ENCODE measurements at regions not wholly inside any gene's neighbourhood (a gene's known extent, or its start where the extent isn't known, plus 50 kb on each side); places are given as distances from the start of the nearest gene placed in this dataset.

- no peak for DNase-seq (ENCODE audit: extremely low spot score)
- CTCF ChIA-PET = interaction anchor here (0.7 to 1.2 kb wide), 3 partner anchors 9 to 162 kb away, joined by 3 to 4 read pairs (median 3); no protein-coding TSS in a partner anchor
- TF ChIP-seq CTCF (IDR thresholded peaks at IDR 0.05; ENCODE audit: control extremely low read depth, extremely low read depth, low read depth, missing control alignments) = no peak
- POLR2A ChIA-PET = no interaction called here
Observed at GRCh38 chr2:102078773-102079172, 63.8 kb upstream of the IL1R1 start.

DNA sequence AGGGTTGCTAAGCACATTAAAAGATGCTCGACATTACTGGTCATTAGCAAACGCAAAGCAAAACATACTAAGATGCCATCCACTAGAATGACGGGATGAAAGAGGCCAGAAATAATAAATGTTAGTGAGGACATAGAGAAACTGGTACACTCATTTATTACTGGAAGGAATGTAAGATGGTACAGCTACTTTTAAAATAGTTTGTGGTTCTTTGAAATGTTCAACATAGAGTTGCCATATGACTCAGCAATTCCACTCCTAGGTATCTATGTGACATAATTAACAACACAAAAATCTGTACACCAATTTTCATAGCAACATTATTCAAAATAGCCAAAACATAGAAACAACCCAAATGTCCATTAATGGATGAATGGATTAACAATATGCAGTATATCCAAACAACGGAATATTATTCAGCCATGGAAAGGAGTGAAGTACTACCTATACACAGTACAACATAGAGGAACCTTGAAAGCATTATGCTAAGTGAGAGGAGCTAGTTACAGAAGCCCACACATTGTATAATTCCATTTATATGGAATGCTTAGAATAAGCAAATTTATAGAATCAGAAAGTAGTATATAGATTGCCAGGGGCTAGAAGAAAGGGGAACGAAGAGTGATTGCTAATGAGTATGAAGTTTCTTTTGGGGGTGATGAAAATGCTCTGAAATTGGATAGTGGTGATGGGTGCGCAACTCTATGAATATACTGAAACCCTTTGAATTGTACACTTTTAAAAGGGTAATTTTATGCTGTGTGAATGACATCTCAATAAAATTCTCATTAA is 61.9 kb upstream of the IL1R1 start:
- POLR2A ChIA-PET = no interaction called here
- TF ChIP-seq CTCF (IDR thresholded peaks at IDR 0.05; ENCODE audit: control extremely low read depth, extremely low read depth, low read depth, missing control alignments) = no peak
- DNase-seq (ENCODE audit: extremely low spot score) = no peak
- CTCF ChIA-PET = interaction anchor here (0.7 to 1.0 kb wide), 2 partner anchors 55 to 160 kb away, joined by 3 read pairs; no protein-coding TSS in a partner anchor

DNA sequence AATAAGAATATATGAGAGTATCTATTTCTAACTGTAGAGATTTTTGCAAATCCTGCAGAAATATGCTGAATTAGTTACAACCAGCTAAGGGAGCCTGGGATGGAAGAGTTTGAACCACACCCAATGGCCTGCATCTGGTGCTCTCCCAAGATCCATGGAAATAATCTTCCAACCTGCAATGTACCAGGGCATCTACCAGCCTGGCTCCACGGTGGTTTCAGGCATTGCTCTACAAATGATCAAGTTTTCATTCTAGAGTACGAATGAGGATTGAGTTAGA is 61.4 kb upstream of the IL1R1 start:
- CTCF ChIA-PET = interaction anchor here (1.0 kb wide), 1 partner anchor 159 kb away, joined by 3 read pairs; no protein-coding TSS in a partner anchor
- TF ChIP-seq CTCF (IDR thresholded peaks at IDR 0.05; ENCODE audit: control extremely low read depth, extremely low read depth, low read depth, missing control alignments) = no peak
- POLR2A ChIA-PET = no interaction called here
- DNase-seq (ENCODE audit: extremely low spot score) = no peak

GRCh38 chr2:102081606-102082005 is 60.9 kb upstream of the IL1R1 start:
- ChIA-PET POLR2A (no interaction called here), CTCF (interaction anchor here (1.0 to 1.2 kb wide), 2 partner anchors 54 to 159 kb away, joined by 3 read pairs; no protein-coding TSS in a partner anchor)
- DNase-seq (ENCODE audit: extremely low spot score) = no peak
- TF ChIP-seq CTCF (IDR thresholded peaks at IDR 0.05; ENCODE audit: control extremely low read depth, extremely low read depth, low read depth, missing control alignments) = no peak

DNA sequence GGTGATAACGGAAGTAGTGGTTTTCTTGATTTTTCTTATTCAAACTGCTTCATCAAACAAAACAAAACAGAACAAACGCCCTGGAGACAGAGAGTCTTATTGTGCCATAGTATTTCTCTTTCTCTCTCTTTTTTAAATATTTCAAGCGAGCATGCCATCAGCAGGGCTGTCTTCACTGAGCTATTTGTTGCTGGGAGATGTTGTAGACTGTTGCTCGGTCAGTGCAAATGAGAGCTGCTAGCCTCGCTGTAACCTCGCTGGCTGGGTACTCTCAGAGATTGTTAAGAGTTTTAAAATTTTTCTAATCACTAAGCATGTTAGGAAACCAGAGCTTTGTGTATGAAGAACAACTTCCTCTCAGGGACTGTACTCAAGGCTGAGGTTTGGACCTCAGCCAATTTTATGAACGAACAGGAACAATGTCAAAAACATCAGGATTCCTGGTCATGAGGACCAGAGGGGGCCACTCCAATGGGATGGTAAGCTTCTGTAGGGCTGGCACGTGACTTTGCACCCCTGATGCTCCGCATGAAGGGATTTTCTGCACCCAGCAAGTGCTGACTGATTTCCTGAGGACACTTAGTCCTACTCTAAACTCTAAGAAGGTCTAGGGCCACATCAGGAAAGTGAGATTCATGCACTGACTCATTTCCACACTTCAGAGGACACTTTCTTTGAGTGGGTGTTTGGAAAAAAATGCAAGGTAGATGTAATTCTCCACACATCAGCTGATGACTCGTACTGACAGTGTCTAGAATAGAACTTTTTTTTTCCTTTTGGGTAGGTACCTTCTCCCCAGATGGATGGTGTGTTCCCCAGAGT is 59.8 kb upstream of the IL1R1 start:
- POLR2A ChIA-PET = no interaction called here
- DNase-seq (ENCODE audit: extremely low spot score) = peak; percentile 39
- CTCF ChIA-PET = interaction anchor here (0.8 to 2.0 kb wide), 8 partner anchors 9 to 199 kb away, joined by 3 to 7 read pairs (median 4); no protein-coding TSS in a partner anchor
- TF ChIP-seq CTCF (IDR thresholded peaks at IDR 0.05; ENCODE audit: control extremely low read depth, extremely low read depth, low read depth, missing control alignments) = no peak

GRCh38 chr2:102083393-102083703 is 59.2 kb upstream of the IL1R1 start:
- ChIA-PET POLR2A (no interaction called here), CTCF (interaction anchor here (0.9 to 2.0 kb wide), 5 partner anchors 8 to 200 kb away, joined by 3 to 7 read pairs (median 4); no protein-coding TSS in a partner anchor)
- no peak for TF ChIP-seq CTCF (IDR thresholded peaks at IDR 0.05; ENCODE audit: control extremely low read depth, extremely low read depth, low read depth, missing control alignments)
- DNase-seq (ENCODE audit: extremely low spot score) = no peak
